RWPE1 (cell line): ENCODE measurements at regions not wholly inside any gene's neighbourhood (a gene's known extent, or its start where the extent isn't known, plus 50 kb on each side); places are given as distances from the start of the nearest gene placed in this dataset.

Experiments
- CTCF ChIA-PET: fragments of 350-600 bp; sonication (Branson Sonifier 250); formaldehyde crosslinking; extraction: SDS; loops from one replicate; lab custom pipeline; 2021; lab: Yijun Ruan, JAX
- POLR2A ChIA-PET: fragments of 400-600 bp; formaldehyde crosslinking; extraction: SDS; loops from one replicate; lab custom pipeline; 2020; ENCODE audit warnings: antibody characterized with exemption; ENCODE audit not compliant: low non-redundant PET; lab: Yijun Ruan, JAX
- DNase-seq: peaks from one replicate; pipeline ENCODE4 v3.0.0; 2012; ENCODE audit warnings: low spot score
- H3K27ac ChIP-seq: fragments of 450-650 bp; 2 replicates; pipeline ENCODE4 v1.5.1; 2017
- CTCF ChIP-seq: fragments of 450-650 bp; conservative IDR thresholded peaks from 2 replicates; pipeline ENCODE4 v1.5.1; 2017; ENCODE audit warnings: low read depth, mild to moderate bottlenecking

GRCh38 chr12:115511305-115511704 lies 766.2 kb downstream of the MED13L start:
- ChIA-PET CTCF (no interaction called here), POLR2A (no interaction called here)
- no peak for DNase-seq
- TF ChIP-seq CTCF = no peak
- H3K27ac ChIP-seq = no peak overlapping the region

- H3K27ac ChIP-seq = no peak overlapping the region
- no peak for TF ChIP-seq CTCF
- no peak for DNase-seq
- CTCF ChIA-PET = no interaction called here
- POLR2A ChIA-PET = no interaction called here
Measured at GRCh38 chr12:115508990-115509389, 768.5 kb downstream of the MED13L start.

- H3K27ac ChIP-seq = no peak overlapping the region
- TF ChIP-seq CTCF = no peak
- ChIA-PET POLR2A (no interaction called here), CTCF (no interaction called here)
- DNase-seq = no peak
Measured at GRCh38 chr12:115507951-115508722, 769.4 kb downstream of the MED13L start.

- ChIA-PET POLR2A (no interaction called here), CTCF (no interaction called here)
- DNase-seq = no peak
- no peak overlapping the region for H3K27ac ChIP-seq
- no peak for TF ChIP-seq CTCF
Measured at GRCh38 chr12:115507560-115507889, 770.0 kb downstream of the MED13L start.

GRCh38 chr12:115506822-115507559 lies 770.5 kb downstream of the MED13L start:
- ChIA-PET CTCF (no interaction called here), POLR2A (no interaction called here)
- no peak for TF ChIP-seq CTCF
- H3K27ac ChIP-seq = no peak overlapping the region
- DNase-seq = peak; percentile 13

GRCh38 chr12:115504306-115505290 lies 772.9 kb downstream of the MED13L start:
- DNase-seq = no peak
- H3K27ac ChIP-seq = no peak overlapping the region
- ChIA-PET CTCF (interaction anchor here (0.6 kb wide), 1 partner anchor 47 kb away, joined by 3 read pairs; no protein-coding TSS in a partner anchor), POLR2A (no interaction called here)
- no peak for TF ChIP-seq CTCF
